GM23338 (cell line): ENCODE measurements at regions not wholly inside any gene's neighbourhood (a gene's known extent, or its start where the extent isn't known, plus 50 kb on each side); places are given as distances from the start of the nearest gene placed in this dataset.

Experiments used
- ATAC-seq: fragments of 200-7000 bp; cut with Tn5 transposase; 3 replicates; pipeline ENCODE4 v1.9.1; 2020
- DNase-seq: peaks from one replicate; pipeline ENCODE4 v3.0.0-alpha.2; 2015; ENCODE audit warnings: low spot score
- H2AFZ ChIP-seq: fragments of 200-600 bp; sonication (generic); 2 replicates; pipeline ENCODE4 v1.8.0; 2016; ENCODE audit warnings: antibody characterized with exemption, mild to moderate bottlenecking, moderate library complexity
- H3F3A ChIP-seq: fragments of 200-600 bp; sonication (generic); replicated peaks from 2 replicates; pipeline ENCODE4 v1.8.0; 2017; ENCODE audit warnings: antibody characterized with exemption, mixed run types, low read depth
- H3K27ac ChIP-seq: fragments of 200-600 bp; sonication (generic); 2 replicates; pipeline ENCODE4 v1.6.1; 2016; ENCODE audit warnings: low read depth
- H3K27me3 ChIP-seq: fragments of 200-600 bp; sonication (generic); 2 replicates; pipeline ENCODE4 v1.8.0; 2016; ENCODE audit warnings: mild to moderate bottlenecking, mixed run types, moderate library complexity; ENCODE audit not compliant: insufficient read depth
- H3K36me3 ChIP-seq: fragments of 200-600 bp; sonication (generic); 2 replicates; pipeline ENCODE4 v1.8.0; 2016; ENCODE audit warnings: mild to moderate bottlenecking; ENCODE audit not compliant: insufficient read depth
- H3K4me1 ChIP-seq: fragments of 200-600 bp; sonication (generic); 2 replicates; pipeline ENCODE4 v1.8.0; 2016; ENCODE audit warnings: mild to moderate bottlenecking, moderate library complexity; ENCODE audit not compliant: insufficient read depth
- H3K4me2 ChIP-seq: fragments of 200-600 bp; sonication (generic); 2 replicates; pipeline ENCODE4 v1.7.1; 2017; ENCODE audit warnings: mixed run types
- H3K4me3 ChIP-seq: fragments of 200-600 bp; sonication (generic); 2 replicates; pipeline ENCODE4 v1.6.1; 2016; ENCODE audit warnings: mixed run types
- H3K79me2 ChIP-seq: fragments of 200-600 bp; sonication (generic); replicated peaks from 2 replicates; pipeline ENCODE4 v1.8.0; 2017; ENCODE audit warnings: mild to moderate bottlenecking; ENCODE audit not compliant: insufficient read depth
- H3K9me2 ChIP-seq: fragments of 200-600 bp; sonication (generic); 2 replicates; pipeline ENCODE4 v1.8.0; 2017; ENCODE audit not compliant: insufficient read depth
- H4K20me1 ChIP-seq: fragments of 200-600 bp; sonication (generic); replicated peaks from 2 replicates; pipeline ENCODE4 v1.8.0; 2017; ENCODE audit warnings: mild to moderate bottlenecking; ENCODE audit not compliant: insufficient read depth
- H3K27ac Mint-ChIP-seq: 2 replicates; pipeline ENCODE4 v1.8.0; 2020; ENCODE audit warnings: inconsistent platforms, mild to moderate bottlenecking, moderate library complexity, mixed read lengths
- H3K27me3 Mint-ChIP-seq: 3 replicates; pipeline ENCODE4 v1.8.0; 2022; ENCODE audit warnings: low read depth, mild to moderate bottlenecking, moderate library complexity, mixed read lengths, inconsistent platforms; ENCODE audit not compliant: insufficient read depth, poor library complexity
- H3K36me3 Mint-ChIP-seq: 3 replicates; pipeline ENCODE4 v1.8.0; 2021; ENCODE audit warnings: low read depth, mild to moderate bottlenecking, inconsistent platforms, moderate library complexity, mixed read lengths
- H3K4me1 Mint-ChIP-seq: 3 replicates; pipeline ENCODE4 v1.8.0; 2020; ENCODE audit warnings: mild to moderate bottlenecking, inconsistent platforms, mixed read lengths
- H3K4me3 Mint-ChIP-seq: 3 replicates; pipeline ENCODE4 v1.8.0; 2021; ENCODE audit warnings: moderate library complexity, mild to moderate bottlenecking, inconsistent platforms, mixed read lengths
- H3K9me3 Mint-ChIP-seq: 3 replicates; pipeline ENCODE4 v1.8.0; 2020; ENCODE audit warnings: moderate library complexity, mild to moderate bottlenecking, inconsistent platforms, mixed read lengths
- CREB1 ChIP-seq: fragments of 250-450 bp; sonication (Bioruptor Pico); IDR thresholded peaks from 2 replicates; pipeline ENCODE4 v1.5.0; 2020; ENCODE audit warnings: low read depth, mild to moderate bottlenecking, moderate library complexity
- CTCF ChIP-seq, 2 experiments: fragments of 200-600 bp in 1 of 2; sonication (generic) in 1 of 2; conservative IDR thresholded peaks; 2 replicates each; pipeline versions ENCODE4 v1.5.1 to v1.6.1; 2016 to 2017; ENCODE audit warnings: antibody characterized with exemption in 2 of 2, low read depth in 2 of 2, mild to moderate bottlenecking in 2 of 2, moderate library complexity in 1 of 2
- ETS1 ChIP-seq: IDR thresholded peaks from 2 replicates; pipeline ENCODE4 v1.6.1; 2016; ENCODE audit warnings: antibody characterized with exemption
- EZH2phosphoT487 ChIP-seq: fragments of 200-600 bp; sonication (generic); IDR thresholded peaks from one replicate; pipeline ENCODE4 v1.8.1; 2018; ENCODE audit warnings: antibody characterized with exemption; ENCODE audit not compliant: unreplicated experiment
- JUNB ChIP-seq: IDR thresholded peaks from one replicate; pipeline ENCODE4 v1.6.1; 2016; ENCODE audit warnings: antibody characterized with exemption; ENCODE audit not compliant: unreplicated experiment
- POLR2AphosphoS5 ChIP-seq: IDR thresholded peaks from 2 replicates; pipeline ENCODE4 v1.6.1; 2016; ENCODE audit warnings: antibody characterized with exemption, low read depth
- REST ChIP-seq: IDR thresholded peaks from one replicate; pipeline ENCODE4 v1.6.1; 2018; ENCODE audit warnings: antibody characterized with exemption; ENCODE audit not compliant: unreplicated experiment
- STAT1 ChIP-seq: IDR thresholded peaks from one replicate; pipeline ENCODE4 v1.6.1; 2016; ENCODE audit warnings: antibody characterized with exemption; ENCODE audit not compliant: unreplicated experiment
- ZNF114 ChIP-seq: fragments of 250-450 bp; sonication (Bioruptor Pico); IDR thresholded peaks from 2 replicates; pipeline ENCODE4 v1.5.0; 2020; ENCODE audit warnings: mild to moderate bottlenecking, moderate library complexity
- ZNF331 ChIP-seq: fragments of 250-450 bp; sonication (Bioruptor Pico); IDR thresholded peaks from 2 replicates; pipeline ENCODE4 v1.5.0; 2020; ENCODE audit warnings: low read depth, mild to moderate bottlenecking, moderate library complexity

- Histone ChIP-seq H3K4me3 (no peak overlapping the region), H3F3A (no peaks in the 10 kb centered on the region), H4K20me1 (no peaks in the 10 kb centered on the region), H3K27me3 (no peaks in the 10 kb centered on the region), H2AFZ (no peak overlapping the region), H3K4me2 (peak overlapping the region; percentile 47; the same call in 1 of the 2 replicates), H3K4me1 (peaks cover 41% of the 10 kb centered on the region), H3K27ac (no peak overlapping the region), H3K79me2 (no peaks in the 10 kb centered on the region), H3K36me3 (no peaks in the 10 kb centered on the region), H3K9me2 (no peaks in the 10 kb centered on the region)
- Mint-ChIP-seq H3K9me3 (no peaks in the 10 kb centered on the region), H3K4me1 (peaks cover 48% of the 10 kb centered on the region), H3K4me3 (no peak overlapping the region; the same call in 2 of the 3 replicates), H3K36me3 (no peaks in the 10 kb centered on the region), H3K27ac (no peak overlapping the region), H3K27me3 (peaks cover 10% of the 10 kb centered on the region)
- ATAC-seq (no peak), DNase-seq (no peak)
- TF ChIP-seq STAT1 (no peak), ZNF114 (CRISPR knock-in tag) (no peak), ETS1 (no peak), ZNF331 (CRISPR knock-in tag) (no peak), CREB1 (CRISPR knock-in tag) (no peak), POLR2AphosphoS5 (no peak), CTCF (conservative IDR thresholded peaks at IDR 0.05; ENCODE audit: low read depth in 2 of 2) (no peak), REST (no peak), JUNB (no peak), EZH2phosphoT487 (no peak)
Measured at GRCh38 chr19:29364999-29365398, 152.0 kb upstream of the UQCRFS1 start.
